ENCODE measurements at regions not wholly inside any gene's neighbourhood (a gene's known extent, or its start where the extent isn't known, plus 50 kb on each side); places are given as distances from the start of the nearest gene placed in this dataset.

GRCh38 chr4:13920901-13921300 is 293.4 kb upstream of the BOD1L1 start:
- no peak for TF ChIP-seq ZNF274 (IDR thresholded peaks at IDR 0.05; ENCODE audit: low read depth, low read length)
- TF ChIP-seq YY1 (IDR thresholded peaks at IDR 0.05; ENCODE audit: insufficient read depth, insufficient read length), result no peak
- no peak for TF ChIP-seq SUZ12 (IDR thresholded peaks at IDR 0.05; ENCODE audit: extremely low read depth, insufficient read depth, insufficient read length)

Measured in NT2/D1 (cell line).